CD14-positive monocyte (primary cell): ENCODE measurements at regions not wholly inside any gene's neighbourhood (a gene's known extent, or its start where the extent isn't known, plus 50 kb on each side); places are given as distances from the start of the nearest gene placed in this dataset.

ENCODE experiments used
- DNase-seq, 3 donors: peaks; one replicate each; pipeline ENCODE4 v3.0.0-alpha.2; 2011 to 2022
- H2AFZ ChIP-seq: 2 replicates; pipeline ENCODE4 v1.6.0; 2012; ENCODE audit warnings: mild to moderate bottlenecking, low read depth, low read length, inconsistent platforms; ENCODE audit not compliant: insufficient read depth, poor library complexity, severe bottlenecking
- H3K27ac ChIP-seq, 2 donors: 1 replicate in 1 of 2; 2 replicates in 1 of 2; pipeline ENCODE4 v1.5.1; 2012 to 2013; ENCODE audit warnings: low read length in 2 of 2, control low read depth in 1 of 2, inconsistent platforms in 1 of 2, low read depth in 1 of 2, mild to moderate bottlenecking in 1 of 2
- H3K27me3 ChIP-seq, 2 donors: one replicate each; pipeline versions ENCODE4 v1.6.0 to v1.6.1; 2011 to 2013; ENCODE audit warnings: low read length in 2 of 2; ENCODE audit not compliant: control insufficient read depth in 2 of 2, insufficient read depth in 2 of 2
- H3K36me3 ChIP-seq, 2 donors: replicated peaks in 1 of 2; 1 replicate in 1 of 2; 2 replicates in 1 of 2; pipeline versions ENCODE4 v1.5.1 to v1.6.1; 2012 to 2013; ENCODE audit warnings: low read length in 2 of 2, control low read depth in 1 of 2, inconsistent platforms in 1 of 2, mild to moderate bottlenecking in 1 of 2; ENCODE audit not compliant: insufficient read depth in 2 of 2, control insufficient read depth in 1 of 2
- H3K4me1 ChIP-seq, 2 donors: 1 replicate in 1 of 2; 2 replicates in 1 of 2; pipeline versions ENCODE4 v1.5.1 to v1.6.1; 2012 to 2013; ENCODE audit warnings: low read length in 2 of 2, control low read depth in 1 of 2, inconsistent platforms in 1 of 2, mild to moderate bottlenecking in 1 of 2, moderate library complexity in 1 of 2; ENCODE audit not compliant: insufficient read depth in 2 of 2, control insufficient read depth in 1 of 2
- H3K4me2 ChIP-seq: replicated peaks from 2 replicates; pipeline ENCODE3; 2012; ENCODE audit warnings: low read length, moderate library complexity, mild to moderate bottlenecking; ENCODE audit not compliant: poor library complexity, severe bottlenecking; ENCODE audit errors: extremely low read depth
- H3K4me3 ChIP-seq, 3 experiments: fragments of 200-600 bp in 1 of 3; sonication (generic) in 1 of 3; replicated peaks in 1 of 3; 1 replicate in 2 of 3; 2 replicates in 1 of 3; pipeline ENCODE4 v1.5.1; 2011 to 2013; ENCODE audit warnings: low read length in 3 of 3, mild to moderate bottlenecking in 3 of 3, control low read depth in 2 of 3, low read depth in 2 of 3, inconsistent platforms in 1 of 3, moderate library complexity in 1 of 3
- H3K79me2 ChIP-seq: 2 replicates; pipeline ENCODE4 v1.6.0; 2012; ENCODE audit warnings: mild to moderate bottlenecking, control low read depth, inconsistent platforms, low read length, moderate library complexity; ENCODE audit not compliant: insufficient read depth
- H3K9ac ChIP-seq: 2 replicates; pipeline ENCODE4 v1.6.0; 2017; ENCODE audit warnings: low read length, mild to moderate bottlenecking; ENCODE audit not compliant: insufficient read depth, poor library complexity, severe bottlenecking
- H3K9me3 ChIP-seq, 2 donors: replicated peaks in 1 of 2; 1 replicate in 1 of 2; 2 replicates in 1 of 2; pipeline versions ENCODE4 v1.5.1 to v1.6.1; 2012 to 2013; ENCODE audit warnings: low read length in 2 of 2, control low read depth in 1 of 2; ENCODE audit not compliant: control insufficient read depth in 1 of 2, insufficient read depth in 1 of 2
- H4K20me1 ChIP-seq: 2 replicates; pipeline ENCODE4 v1.6.0; 2012; ENCODE audit warnings: mild to moderate bottlenecking, low read length, control low read depth, moderate library complexity; ENCODE audit not compliant: insufficient read depth
- H3K27ac Mint-ChIP-seq, 7 donors: one replicate each; pipeline ENCODE4 v1.8.0; 2020; ENCODE audit warnings: mild to moderate bottlenecking in 7 of 7, mixed read lengths in 7 of 7, moderate library complexity in 6 of 7, inconsistent platforms in 2 of 7
- H3K27me3 Mint-ChIP-seq, 3 donors: one replicate each; pipeline ENCODE4 v1.8.0; 2021 to 2022; ENCODE audit warnings: low read depth in 3 of 3, mild to moderate bottlenecking in 3 of 3, mixed read lengths in 3 of 3, moderate library complexity in 3 of 3, inconsistent platforms in 1 of 3
- H3K36me3 Mint-ChIP-seq, 2 donors: one replicate each; pipeline ENCODE4 v1.8.0; 2020; ENCODE audit warnings: mixed read lengths in 2 of 2, inconsistent platforms in 1 of 2, mild to moderate bottlenecking in 1 of 2
- H3K4me1 Mint-ChIP-seq: one replicate; pipeline ENCODE4 v1.8.0; 2020; ENCODE audit warnings: mild to moderate bottlenecking, mixed read lengths
- H3K4me3 Mint-ChIP-seq, 2 donors: one replicate each; pipeline ENCODE4 v1.8.0; 2020; ENCODE audit warnings: mild to moderate bottlenecking in 2 of 2, mixed read lengths in 2 of 2, moderate library complexity in 1 of 2
- H3K9me3 Mint-ChIP-seq, 7 donors: one replicate each; pipeline ENCODE4 v1.8.0; 2020 to 2022; ENCODE audit warnings: mixed read lengths in 7 of 7, mild to moderate bottlenecking in 6 of 7, moderate library complexity in 6 of 7, inconsistent platforms in 2 of 7
- CTCF ChIP-seq: fragments of 200-600 bp; IDR thresholded peaks from one replicate; pipeline ENCODE4 v1.8.0; 2022; ENCODE audit warnings: antibody characterized with exemption, mild to moderate bottlenecking
- whole genome bisulfite sequencing: methylation state at CpG from one replicate; pipeline ENCODE4 v1.1.5; 2013; ENCODE audit warnings: missing lambda C conversion rate; ENCODE audit not compliant: insufficient coverage; 5-methylcytosine and 5-hydroxymethylcytosine counted together
- intact Hi-C, 2 donors: fragments of 100-400 bp; cut with micrococcal nuclease; formaldehyde crosslinking; loops; one replicate each; pipeline versions ENCODE4 v1.15.0 to v1.15.1; 2023

- H3K9me3 ChIP-seq: peaks cover 0 to 2% of the 10 kb centered on the region in 2 donors
- no peak overlapping the region for H3K27ac Mint-ChIP-seq
Measured at GRCh38 chr9:16348531-16348930, 521.9 kb downstream of the BNC2 start.

GRCh38 chr9:16352251-16352650, 518.2 kb downstream of the BNC2 start:
- TF ChIP-seq CTCF: no peak
- 78% methylated on average over 1 of the region's 1 CpG for WGBS
- Histone ChIP-seq H3K27ac (no peak overlapping the region), H3K9ac (no peak overlapping the region), H3K9me3 (no peaks in the 10 kb centered on the region), H3K4me1 (no peaks in the 10 kb centered on the region), H4K20me1 (no peaks in the 10 kb centered on the region), H3K27me3 (no peaks in the 10 kb centered on the region), H2AFZ (no peak overlapping the region), H3K79me2 (no peaks in the 10 kb centered on the region), H3K4me2 (no peak overlapping the region), H3K36me3 (no peaks in the 10 kb centered on the region), H3K4me3 (no peak overlapping the region)
- no peaks in the 10 kb centered on the region for H3K4me1 Mint-ChIP-seq
- H3K27ac Mint-ChIP-seq: no peak overlapping the region
- H3K4me3 Mint-ChIP-seq: no peak overlapping the region
- H3K36me3 Mint-ChIP-seq: no peaks in the 10 kb centered on the region
- intact Hi-C loops: no loop called here
- DNase-seq: no peak
- H3K9me3 Mint-ChIP-seq: peaks cover 0 to 6% (median 2%) of the 10 kb centered on the region in 7 donors
- H3K27me3 Mint-ChIP-seq: peaks cover 1 to 2% (median 2%) of the 10 kb centered on the region in 3 donors

More at GRCh38 chr9:16348531-16348930, 521.9 kb downstream of the BNC2 start:
- Mint-ChIP-seq H3K9me3 (peaks cover 0 to 16% (median 6%) of the 10 kb centered on the region in 7 donors), H3K4me1 (peaks cover 21% of the 10 kb centered on the region), H3K36me3 (no peaks in the 10 kb centered on the region), H3K27me3 (peaks cover 2% of the 10 kb centered on the region in 3 donors), H3K4me3 (no peak overlapping the region)
- H3K79me2 ChIP-seq: no peaks in the 10 kb centered on the region
- no peak overlapping the region for H3K4me3 ChIP-seq
- H3K9ac ChIP-seq: no peak overlapping the region
- H3K27ac ChIP-seq: no peak overlapping the region
- H3K27me3 ChIP-seq: no peaks in the 10 kb centered on the region
- H3K36me3 ChIP-seq: no peaks in the 10 kb centered on the region
- no peak for TF ChIP-seq CTCF
- no peak overlapping the region for H2AFZ ChIP-seq
- DNase-seq: no peak
- no CpG with 5 or more reads among the region's 4 CpGs for WGBS
- H3K4me1 ChIP-seq: peaks cover 12 to 17% of the 10 kb centered on the region in 2 donors
- no peak overlapping the region for H3K4me2 ChIP-seq
- no peaks in the 10 kb centered on the region for H4K20me1 ChIP-seq
- intact Hi-C loops: no loop called here
